HG02885 (cell line): ENCODE measurements at regions not wholly inside any gene's neighbourhood (a gene's known extent, or its start where the extent isn't known, plus 50 kb on each side); places are given as distances from the start of the nearest gene placed in this dataset.

Source experiments
- ATAC-seq: cut with Tn5 transposase; IDR thresholded peaks from one replicate; pipeline ENCODE4 v1.9.1; 2021; ENCODE audit warnings: mild to moderate bottlenecking; ENCODE audit not compliant: unreplicated experiment, poor library complexity

DNA sequence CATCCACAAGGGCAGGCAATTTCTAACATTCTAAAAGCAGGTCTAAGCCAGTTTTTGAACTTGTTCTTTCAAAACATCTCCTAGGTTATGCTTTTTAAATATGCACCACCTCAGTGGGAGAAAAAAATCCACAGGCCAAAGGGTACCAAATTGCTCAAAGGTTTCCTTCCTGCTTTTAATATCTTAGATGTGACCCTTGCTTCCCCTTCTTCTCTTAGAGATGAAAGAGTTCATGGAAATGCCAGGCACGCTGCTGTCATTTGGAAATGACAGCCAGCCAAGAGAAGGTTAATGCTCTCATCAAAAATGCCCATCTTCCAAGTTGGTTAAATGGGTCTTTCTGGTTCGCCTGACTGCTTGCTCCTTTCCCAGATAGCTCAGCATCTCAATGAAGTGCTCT is 497.1 kb downstream of the CD83 start:
- ATAC-seq, result no peak

DNA sequence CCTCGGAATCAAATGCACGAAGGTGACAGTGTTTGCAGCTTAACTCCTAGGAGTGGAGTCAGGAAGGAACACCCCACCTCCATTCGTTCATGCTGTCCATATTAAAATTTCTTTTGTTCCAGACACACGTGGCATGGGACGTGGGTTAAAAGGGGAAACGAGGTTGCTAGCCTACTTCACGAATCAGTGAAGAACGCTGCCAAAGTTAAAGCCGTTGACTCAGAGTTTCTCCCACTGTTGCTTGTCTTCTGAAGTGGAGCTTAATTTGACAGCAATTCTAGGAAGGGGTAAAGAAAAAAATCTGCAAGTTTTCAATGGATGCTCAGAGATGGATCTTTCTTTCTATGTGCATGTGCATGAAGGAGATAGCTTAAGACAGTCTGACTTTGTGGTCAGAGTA is 499.1 kb downstream of the CD83 start:
- no peak for ATAC-seq

DNA sequence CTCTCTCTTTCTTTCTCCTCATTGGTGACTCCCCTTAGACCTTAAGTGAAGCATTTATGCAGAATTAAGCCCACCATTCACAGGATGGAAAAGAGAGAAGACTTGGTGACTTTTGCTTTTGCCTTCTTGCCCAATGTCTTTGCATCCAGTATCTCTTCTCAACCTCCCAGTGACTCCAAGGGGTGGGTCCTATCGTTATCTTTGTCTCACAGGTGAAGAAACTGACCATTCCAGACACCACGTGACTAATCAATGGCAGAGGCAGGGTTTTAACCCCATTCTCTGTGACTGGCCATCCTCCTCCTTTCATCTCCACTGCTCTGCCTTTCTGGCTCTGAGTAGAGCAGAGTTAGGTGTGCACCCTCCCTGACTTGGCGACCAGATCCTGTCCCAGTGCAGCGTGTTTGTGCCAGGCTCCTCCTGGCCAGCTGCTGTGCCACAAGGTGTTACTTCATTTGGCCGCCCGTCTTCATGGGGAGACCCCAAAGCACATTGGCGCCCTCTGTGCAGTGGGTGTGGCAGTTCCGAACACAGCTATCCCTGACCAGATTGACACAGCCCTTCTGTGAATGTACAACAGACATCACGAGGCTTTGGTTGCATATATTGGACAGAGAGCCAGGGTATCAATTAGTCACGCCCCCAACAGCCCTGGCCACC is 501.3 kb downstream of the CD83 start:
- ATAC-seq, result no peak

DNA sequence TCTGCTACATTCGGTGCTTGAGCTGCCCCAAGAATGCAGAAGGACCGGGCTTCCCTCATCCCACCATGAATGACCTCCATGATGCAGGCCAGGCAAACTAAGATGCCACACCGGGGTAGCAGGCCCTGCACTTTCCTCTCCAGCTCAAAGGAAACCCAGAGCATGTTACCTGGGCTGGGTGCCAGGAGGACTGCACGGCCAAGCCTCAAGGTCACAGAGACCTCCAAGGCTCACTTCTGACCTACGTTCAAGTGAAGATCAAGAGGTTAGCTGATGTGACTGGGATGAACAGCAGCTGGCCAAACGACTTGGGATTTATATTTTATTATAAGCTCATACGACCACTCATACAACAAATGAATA is 501.8 kb downstream of the CD83 start:
- no peak for ATAC-seq

DNA sequence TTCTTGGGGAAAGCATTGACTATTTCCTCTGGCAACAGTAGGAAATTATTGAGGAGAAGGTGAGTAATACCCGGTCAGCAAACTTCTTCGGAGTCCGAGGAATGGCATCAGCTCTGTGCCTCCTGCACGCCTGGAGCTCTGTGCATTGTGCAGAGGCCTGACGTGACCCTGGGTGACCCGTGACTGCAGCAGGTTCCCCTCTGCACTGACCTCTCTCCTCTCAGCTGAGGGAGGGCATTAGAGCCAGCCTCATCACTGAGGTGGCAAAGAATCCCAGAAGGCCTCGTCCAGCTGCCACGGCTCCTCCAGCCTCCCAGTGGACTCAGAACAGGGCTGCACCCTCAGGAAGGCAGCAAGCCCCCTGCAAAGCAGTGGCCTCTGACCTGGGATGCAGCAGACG is 502.9 kb downstream of the CD83 start:
- ATAC-seq, result no peak

DNA sequence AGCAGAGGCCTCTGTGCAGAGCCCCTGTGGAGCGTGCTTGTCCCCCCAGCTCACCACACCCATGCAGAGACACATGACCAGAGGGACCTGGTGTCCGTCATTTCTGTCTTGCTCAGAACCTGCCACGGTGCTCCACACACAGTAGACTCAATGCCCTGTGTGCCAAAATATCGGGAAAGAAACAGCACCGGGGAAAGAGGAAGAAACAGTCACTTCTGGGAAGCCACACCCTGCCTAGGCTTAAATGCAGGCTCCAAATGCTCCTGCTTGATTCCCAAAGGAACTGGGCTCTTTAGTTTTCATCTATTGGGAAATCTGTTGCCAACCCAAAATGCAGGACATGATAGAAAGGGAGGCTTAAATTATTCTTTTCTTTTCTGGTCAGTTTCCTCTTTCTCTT is 503.9 kb downstream of the CD83 start:
- ATAC-seq, result no peak

DNA sequence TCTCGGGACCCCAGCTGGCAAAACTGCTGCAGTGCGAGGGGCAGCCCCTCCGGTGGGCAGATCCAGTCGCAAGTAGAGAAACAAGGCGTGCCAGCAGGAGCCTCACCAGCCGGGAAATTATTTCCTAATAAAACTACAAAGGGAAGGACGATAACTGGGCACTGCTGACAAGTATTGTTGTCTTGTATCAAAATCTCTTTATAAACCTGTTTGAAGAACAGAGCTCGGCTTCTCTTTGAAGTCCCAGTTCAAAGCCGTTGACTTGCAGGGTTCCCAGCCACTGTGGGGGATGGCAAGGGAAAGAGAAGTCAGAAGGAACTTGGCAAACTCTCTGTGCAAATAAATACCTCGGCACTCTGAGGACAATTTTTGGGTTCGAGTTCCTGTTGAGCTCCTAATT is 504.5 kb downstream of the CD83 start:
- no peak for ATAC-seq

DNA sequence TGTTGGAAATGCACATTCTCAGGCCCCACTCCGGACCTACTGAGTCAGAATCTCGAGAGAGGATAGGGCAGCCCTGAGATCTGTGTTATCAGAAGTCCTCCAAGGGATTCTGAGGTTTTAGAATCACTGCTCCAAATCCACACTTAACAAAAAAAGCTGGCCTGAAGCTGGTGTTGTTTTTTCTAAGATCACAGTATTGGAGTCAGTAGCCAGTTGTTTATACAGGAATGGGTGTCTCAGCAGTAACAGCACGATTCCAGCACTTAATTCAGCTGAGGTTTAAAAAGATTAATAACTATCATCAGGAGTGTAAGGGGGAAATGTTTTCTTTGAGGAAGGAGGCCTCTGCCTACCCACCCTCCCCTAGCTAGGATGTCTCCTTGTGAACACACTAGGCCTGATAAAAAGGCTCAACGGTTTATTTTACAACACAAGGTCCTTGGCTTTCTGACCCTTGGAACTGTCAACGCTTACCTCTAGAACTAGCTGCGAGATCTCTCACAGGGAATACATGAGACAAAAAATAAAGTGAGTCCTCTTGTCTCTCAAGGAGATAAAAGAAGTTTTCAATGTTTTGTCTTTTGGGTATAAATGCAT is 505.4 kb downstream of the CD83 start:
- ATAC-seq, result no peak

DNA sequence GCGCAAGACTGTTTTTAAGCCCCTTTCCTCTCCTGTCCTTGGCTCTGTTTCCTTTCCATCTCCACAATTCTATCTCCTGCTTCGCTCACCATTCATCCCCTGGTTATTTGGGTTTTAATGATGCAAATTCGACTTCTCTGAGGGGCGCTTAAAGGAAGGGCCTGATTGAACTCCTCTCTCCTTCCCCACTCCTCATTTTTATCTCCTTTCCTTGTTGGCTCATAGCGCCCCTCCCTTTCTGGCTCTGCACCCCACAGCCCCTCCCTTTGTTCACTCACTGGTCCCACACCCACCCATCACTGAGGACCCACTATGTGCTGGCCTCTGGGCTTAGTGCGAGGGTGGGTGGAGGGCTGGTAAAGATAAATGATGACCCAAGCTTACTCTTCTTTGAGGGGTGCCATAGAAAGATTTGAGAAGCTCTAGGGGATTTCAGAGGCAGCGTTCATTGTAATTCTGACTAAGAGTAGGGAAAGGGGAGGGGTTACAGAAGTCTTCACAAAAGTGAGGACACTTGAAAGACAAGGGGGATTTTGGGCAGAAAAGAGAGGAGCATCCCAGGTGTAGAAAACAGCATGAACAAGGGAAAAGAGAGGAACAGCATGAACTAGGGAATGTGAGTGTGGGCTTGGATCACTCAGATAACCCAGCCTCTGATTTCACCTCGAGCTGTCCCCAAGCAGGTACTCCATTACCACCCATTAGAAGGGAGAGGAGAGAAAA is 507.8 kb downstream of the CD83 start:
- ATAC-seq, result no peak

DNA sequence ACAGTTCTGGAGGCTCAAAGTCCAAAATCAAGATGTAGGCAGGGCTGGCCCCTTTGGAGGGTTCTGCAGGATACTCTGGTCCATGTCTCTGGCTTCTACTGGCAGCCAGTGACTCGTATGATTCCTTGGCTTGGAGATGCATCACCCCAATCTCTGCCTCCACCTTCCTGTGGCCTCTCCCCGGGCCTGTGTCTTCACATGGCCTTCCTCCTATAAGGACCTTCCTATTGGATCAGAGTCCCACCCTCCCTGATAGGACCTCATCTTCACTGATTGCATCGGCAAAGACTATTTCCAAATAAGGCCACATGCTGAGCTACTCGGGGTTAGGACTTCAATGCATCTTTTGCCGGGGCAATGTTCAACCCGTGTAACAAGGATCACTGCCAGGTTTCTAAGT is 509.0 kb downstream of the CD83 start:
- ATAC-seq, result no peak

DNA sequence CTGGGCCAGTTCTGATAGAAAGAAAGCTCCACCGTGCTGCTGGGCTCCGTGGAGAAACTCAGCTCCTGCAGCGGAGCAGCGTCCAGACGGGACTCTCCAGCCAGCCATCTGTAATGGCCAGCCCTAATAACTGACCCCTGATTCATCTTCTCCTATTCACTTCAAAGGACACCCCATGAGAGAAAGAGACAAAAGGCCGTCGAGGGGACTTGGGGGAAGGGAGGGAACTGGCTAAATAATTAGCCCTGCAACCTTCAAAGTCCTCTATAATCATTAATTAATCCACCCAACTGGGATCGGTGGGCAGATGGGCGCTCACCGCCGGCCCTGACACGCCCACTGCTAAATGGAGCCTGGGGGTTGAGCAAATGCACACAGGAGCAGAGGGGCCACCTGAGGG is 512.4 kb downstream of the CD83 start:
- no peak for ATAC-seq

DNA sequence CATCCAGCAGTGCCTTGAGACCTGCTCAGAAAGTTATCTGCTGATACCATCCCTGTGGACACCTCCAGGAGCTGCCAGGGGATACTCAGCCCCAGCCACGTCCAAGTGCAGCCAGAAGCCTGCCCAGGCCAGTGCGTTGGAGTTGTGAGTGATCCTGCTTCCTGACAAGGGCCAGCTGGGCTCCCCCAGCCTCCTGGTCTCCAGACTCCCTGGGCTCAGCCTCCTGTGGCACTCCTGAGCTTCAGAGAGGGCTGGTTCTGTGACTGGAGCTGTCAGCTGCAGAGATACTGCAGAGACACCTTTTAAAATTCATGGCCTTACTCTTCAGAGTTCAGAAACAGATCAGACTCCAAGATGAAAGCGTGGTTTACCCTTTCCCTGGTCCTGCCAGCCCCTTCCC is 515.9 kb downstream of the CD83 start:
- no peak for ATAC-seq

DNA sequence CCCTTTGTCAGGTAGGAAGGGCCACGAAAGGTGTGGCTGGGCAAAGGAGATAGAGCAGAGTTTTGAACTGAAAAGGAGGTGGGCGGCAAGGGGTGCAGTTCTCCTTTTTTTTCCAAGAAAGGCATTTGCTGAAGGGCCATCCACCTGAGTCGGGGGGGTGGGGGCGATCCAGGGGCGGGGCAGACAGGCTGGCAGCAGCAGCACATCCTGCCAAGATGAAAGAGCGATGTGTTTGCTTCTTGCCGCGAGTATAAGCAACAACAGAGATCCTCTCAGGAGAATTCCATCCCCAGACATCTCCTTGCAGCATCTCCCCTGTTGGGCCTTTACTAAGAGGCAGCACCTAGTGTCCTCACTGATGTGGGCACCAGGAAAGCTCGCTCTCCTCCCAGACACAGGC is 516.5 kb downstream of the CD83 start:
- no peak for ATAC-seq

DNA sequence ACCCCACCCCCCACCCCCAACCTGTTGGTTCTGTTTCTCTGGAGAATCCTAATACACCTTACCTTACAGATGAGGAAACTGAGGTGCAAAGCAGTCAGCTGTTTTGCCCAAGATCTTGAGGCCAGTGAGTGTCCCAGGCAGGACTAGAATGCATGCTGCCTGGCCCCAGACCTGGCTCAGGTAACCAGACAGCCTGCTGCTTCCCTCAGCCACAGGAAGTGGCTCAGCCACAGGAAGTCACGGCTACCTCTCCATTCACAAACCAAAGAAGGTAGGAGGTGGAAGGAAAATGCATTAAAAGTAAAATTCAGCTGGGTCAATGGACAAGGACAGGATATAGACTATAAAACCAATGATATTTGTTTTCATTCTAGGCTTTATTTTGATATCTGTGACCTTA is 517.6 kb downstream of the CD83 start:
- no peak for ATAC-seq

DNA sequence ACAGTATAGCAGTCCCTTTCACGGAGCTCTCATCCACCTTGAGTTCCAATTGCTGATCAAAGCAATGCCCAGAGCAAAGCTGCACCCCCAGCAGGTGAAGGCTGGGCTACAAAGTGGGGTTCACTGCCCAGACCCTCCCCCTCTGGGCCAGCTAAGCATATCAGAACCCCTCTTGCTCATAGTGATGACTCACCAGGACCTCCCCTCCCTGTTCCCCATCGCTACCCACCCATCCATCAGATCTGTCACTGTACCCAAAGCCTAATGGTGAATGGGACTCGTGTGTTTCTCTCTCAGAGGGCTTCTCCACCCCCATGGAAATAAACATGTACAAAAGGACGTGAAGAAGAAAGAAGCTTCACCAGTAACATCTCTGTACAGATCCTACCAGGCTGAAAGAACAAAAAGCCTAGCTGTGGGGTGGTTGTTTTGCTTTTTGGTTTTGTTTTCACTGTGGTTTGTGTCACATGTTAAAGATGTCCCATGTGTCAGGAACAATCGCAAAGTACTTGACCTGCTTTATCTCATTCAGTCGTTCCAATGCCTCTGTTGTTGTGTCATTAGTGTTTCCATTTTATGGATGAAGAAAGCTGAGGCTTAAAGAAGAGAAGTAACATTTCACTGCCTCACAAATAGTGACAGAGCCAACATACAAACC is 518.5 kb downstream of the CD83 start:
- ATAC-seq, result no peak

DNA sequence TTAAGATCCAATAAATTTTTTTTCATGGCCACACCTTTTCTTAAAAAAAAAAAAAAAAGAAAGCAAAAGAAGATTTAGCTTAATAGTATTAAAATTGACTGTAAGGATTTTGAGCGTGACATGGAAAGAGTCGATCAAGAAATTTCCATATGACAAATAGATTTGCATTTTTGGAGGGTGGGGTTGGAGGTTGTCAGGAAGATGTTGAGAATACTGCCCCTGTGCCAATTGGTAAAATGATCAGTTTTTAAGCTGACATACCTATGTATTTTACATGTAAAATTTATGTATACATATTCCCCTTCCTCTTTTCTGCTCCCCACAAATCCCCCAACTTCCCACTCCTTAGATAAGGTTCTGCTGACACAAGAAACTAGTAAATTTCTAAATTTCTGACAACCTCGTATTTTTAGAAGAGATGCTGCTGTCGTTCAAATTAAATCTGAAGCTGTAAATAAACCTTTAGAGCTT is 520.9 kb downstream of the CD83 start:
- ATAC-seq, result no peak

DNA sequence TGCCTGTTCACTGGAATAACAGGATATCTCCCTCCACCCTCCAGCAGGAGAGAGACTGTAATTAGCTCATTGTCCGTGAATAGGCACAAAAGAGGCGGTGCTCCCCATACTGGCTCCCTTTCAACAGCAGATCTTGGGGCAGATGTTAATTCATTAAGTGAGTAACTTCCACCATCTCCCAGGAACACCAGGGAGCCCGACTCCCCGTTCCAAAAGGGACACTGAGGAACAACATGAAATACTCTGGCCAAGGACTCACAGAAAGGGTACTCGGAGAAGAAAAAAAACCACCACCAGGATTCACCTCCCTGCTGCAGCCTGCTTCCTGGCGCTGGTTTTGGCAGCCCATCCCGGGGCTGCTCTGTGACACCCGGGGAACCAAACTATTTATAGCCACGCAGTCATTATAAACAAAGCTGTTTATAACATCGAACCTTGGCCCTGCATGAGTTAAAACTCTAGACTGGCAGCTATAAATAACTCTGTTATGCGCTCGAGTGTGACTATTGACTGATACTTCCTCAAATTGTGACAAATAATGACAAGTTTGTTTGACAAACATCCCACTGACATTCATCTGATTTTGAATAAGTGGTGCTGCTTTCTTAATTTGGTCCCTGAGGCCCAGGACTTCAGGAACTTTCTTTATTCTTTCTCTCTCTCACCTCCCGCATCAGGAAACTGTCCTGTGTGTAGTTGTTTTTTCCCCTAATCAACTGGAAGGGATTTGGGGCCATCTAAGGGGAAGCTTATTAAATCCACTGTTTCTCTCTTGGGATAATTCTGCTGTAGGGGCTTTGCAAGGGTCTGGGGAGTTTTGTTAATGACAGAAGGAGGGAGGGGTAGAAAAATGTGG is 521.6 kb downstream of the CD83 start:
- ATAC-seq, result no peak

DNA sequence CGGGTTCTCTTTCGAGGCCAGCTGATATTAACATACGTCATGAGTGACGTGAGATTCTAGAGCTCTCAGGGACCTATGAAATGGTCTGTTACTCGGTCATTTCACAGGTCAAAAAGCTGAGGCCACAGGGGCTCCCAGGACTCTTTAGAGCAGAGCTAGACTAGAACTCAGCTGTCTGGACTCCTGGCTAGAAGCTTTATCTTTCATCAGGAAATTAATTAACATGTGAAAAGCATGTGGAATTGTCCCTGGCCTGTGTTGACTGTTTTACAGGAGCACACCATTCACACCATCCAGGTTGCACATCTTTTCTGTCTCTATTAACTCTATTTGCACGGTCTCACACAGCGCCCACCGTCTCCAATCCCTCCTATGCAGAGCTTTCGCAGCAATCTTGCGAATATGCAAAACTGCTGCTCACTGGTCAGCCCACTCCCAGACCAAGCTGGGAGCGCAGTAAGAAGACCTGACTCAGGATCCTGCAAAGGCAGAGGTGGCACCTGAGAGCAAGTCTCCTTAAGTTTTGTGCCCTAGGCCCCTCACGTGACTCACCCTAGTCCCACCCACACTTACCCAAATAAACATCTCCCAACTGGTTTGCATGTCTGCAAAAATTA is 522.5 kb downstream of the CD83 start:
- ATAC-seq, result no peak

DNA sequence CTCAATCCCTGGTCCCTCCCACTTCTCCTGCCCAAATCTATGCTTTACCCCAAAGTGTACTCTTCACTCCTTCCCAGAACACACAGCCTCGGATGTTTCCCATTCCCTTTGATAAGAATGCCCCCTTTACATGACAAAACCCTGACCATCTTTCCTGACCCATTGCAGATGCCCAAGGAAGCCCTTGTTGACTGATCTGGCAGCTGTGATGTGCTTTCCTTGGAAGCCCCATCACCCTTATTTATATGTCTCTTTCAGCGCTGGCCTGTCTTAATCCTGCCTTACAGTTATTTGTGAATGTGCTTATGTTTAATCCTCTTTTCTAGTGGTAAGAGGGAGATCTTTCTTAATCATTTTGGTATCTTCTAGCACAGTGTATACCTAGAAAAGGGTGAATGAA is 523.1 kb downstream of the CD83 start:
- no peak for ATAC-seq
